GM19463 (cell line): ENCODE measurements at regions not wholly inside any gene's neighbourhood (a gene's known extent, or its start where the extent isn't known, plus 50 kb on each side); places are given as distances from the start of the nearest gene placed in this dataset.
A peak's percentile ranks its signal among the peaks of the same experiment; 100 is the strongest.

Experiments
- ATAC-seq: cut with Tn5 transposase; IDR thresholded peaks from one replicate; pipeline ENCODE4 v1.9.1; 2021; ENCODE audit warnings: mild to moderate bottlenecking, moderate library complexity; ENCODE audit not compliant: unreplicated experiment

DNA sequence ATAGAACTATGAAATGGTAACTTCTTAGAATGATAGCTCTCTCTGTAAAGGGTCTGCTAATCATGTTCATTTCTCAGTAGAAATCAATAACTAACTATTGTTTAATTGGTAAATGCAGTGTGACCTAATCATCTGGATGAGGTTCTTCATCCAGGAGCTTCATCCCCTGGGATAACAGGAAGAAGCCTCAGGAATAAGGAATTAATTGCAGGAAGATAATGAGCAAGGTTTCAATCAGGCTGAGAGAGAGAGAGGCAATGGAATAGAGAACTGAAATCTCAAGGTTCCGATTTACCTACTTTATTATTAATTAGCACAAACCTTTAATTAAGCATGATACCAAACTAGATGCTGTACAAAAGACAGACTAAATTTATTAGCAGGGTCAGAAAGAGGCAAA is 499.7 kb downstream of the MAT2B start:
- ATAC-seq, result no peak

DNA sequence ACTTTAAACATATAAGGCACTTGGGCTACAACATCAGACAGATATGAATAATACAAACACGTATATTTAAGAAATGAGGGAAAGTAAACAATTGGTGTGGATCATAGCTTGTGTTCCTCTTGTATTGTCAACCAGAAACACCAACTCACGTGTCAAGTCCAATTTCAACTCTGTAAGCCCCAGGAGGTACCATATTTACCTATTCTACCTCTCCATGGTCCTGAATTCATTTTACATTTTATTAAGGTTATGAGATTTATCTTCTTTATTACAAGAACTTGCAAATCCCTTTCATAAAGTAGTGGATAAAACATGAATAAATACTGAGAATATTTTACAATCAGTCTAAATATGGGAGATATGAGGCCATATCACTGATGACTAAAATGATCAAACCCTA is 501.6 kb downstream of the MAT2B start:
- no peak for ATAC-seq

DNA sequence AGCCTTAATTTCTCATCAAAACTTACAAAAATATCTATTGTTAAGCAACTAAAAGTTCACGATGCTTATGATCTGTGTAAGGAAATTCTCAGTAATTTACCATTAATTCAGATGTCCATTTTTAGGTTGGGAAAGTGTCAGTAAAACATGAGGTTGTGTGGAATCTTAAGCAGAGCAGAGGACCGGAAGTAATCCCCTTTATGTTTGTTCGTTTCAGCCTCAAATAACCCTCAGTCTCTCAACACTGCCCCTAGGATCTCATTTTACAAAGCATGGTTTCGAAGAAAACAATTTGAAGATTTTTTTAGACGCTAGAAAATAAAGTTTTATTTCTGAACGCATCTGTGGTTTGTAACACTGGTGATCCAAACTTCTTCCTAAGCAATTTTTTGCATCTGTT is 504.2 kb downstream of the MAT2B start:
- ATAC-seq, result no peak

DNA sequence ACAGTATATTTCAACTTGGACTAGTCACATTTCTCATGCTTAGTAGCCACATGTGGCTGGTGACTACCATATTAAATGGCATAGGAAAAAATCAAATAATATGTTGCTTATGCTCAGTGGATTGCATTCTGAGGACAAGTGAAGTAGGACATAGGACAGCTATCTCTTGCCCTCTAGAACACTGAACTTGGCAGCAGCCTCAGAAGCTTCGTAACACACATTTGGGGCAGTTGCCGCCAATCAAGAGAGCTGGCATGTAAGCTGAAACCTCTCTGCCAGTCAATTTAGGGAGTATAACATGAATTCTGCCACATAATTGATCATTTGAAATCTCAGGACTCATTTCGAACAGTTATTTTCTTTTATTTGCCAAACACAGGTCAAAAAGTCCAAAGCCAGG is 505.5 kb downstream of the MAT2B start:
- ATAC-seq, result no peak

DNA sequence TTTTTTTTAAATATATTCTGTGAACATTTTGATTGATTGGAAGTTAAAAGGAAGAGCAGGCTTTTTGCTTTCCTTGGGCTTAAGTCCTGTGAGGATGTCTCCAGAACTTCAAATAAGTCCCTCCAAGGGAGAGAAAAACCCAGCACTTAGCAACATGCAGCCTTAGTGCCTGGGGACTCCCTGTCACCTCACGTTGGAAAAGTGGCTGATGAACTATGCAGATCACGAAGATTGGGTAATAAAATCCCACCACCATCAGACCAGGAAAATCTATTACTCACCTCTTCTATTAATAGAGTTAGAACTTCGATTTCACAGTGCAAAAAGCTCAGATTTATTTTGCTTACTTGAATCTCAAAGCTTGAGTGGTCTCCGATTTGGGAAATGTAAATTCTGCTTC is 507.0 kb downstream of the MAT2B start:
- ATAC-seq, result no peak

DNA sequence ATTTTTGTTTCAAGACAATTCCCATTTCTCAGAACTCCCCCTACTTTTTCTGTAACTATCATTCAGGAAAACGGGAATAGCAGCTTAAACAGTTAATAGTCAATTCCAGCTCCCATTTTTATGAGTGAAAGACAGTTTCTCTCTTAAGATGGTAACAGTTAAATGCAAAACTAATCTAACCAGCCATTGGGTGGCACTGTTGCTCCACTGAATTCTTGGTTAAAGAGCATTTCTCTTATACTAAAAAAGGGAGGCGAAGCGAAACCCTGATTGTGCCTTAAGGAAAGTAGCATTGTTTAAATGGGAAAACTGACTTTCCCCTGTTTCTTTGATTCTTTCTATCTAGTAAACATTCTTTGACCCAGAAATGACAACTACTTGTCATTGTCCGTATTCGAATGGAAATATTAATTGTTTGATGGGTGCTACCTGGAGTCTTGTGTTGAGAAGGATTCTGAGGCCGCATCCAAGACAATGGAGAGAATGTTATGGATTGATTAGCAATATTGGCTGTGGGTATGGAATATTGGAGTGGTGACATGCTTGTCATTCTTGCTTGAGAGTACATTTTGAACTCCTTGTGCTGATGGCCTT is 507.8 kb downstream of the MAT2B start:
- ATAC-seq, result peak; percentile 83

DNA sequence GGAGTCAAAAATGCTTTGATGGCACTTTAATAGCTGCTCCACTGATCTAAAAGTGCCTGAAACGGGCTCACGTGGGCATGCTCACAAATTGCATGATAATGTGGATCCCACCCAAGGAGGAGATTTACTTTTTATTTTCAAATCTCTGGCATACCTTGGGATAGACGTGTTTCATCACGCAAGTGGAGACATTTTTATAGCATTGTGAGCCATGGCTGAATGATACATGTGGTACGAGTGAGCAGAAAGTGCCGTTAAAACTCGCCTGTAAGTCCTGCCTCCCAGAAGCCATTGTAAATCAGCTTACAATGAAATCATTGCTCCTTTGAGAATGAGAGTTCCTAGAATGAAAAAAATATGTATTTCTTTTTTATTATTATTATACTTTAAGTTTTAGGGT is 514.7 kb downstream of the MAT2B start:
- ATAC-seq, result no peak

DNA sequence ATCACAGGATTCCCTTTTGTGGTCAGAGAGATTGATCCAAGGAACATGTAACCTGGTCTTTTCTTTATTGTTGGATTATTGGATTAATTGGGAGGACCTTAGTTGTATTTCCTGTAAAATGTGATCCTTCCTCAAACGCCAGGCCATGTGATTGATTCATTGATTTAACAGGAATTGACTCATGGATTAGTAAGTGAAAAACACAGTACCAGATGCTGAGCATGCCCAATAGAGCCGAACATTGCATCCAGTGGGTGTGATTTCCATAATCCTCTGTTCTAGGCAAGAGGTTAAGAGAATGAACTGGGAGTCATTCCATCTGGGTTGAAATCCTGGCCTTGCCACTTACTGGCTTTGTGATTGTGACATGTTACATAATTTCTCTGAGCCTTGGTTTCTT is 522.3 kb downstream of the MAT2B start:
- ATAC-seq, result no peak

DNA sequence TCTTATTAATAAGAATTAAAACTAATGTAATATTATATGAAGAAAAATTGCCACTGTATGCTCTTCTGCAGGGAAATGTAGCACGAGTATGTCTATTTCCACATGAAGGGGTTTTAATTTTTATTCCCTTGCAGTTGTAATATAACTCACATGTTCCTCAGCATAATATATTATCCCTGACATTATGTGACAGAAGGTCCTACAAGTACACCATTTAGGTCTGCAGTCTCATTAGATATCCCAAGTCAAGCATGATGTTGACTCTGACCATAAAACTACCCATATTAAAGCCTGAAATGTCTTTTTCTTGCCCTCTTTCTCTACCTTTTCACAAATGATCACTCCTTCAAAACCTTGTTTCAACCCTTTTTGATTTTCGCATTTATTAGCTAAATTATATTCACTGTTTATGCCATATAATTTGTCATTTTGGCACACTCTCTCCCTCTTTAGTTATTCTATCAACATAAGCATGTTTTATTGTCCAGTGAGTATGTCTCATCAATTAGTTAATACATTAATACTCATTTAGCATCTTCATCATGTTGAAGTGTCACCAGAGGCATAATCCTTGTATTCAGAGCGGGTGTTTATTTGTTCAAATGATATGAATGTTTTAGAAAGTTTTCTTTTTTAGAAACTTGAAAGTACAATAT is 532.8 kb downstream of the MAT2B start:
- no peak for ATAC-seq

DNA sequence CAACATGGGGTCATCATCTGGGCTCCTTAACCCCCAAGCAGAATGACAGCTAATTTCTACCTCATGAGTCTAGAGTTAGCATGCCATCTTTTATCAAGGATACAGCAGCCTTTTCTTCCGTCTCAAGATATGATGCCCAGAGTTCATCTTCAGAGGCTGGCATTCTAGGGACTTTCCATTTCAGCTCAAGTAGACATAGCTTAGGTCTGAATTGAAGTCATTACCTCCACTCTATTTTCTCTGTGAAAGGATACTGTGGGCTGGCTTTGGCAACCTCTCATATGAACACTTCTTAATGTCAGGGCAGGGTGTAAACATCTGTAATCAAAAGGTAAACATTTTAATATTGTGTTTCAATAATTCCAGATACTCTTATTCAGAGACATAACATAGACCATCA is 535.7 kb downstream of the MAT2B start:
- no peak for ATAC-seq

DNA sequence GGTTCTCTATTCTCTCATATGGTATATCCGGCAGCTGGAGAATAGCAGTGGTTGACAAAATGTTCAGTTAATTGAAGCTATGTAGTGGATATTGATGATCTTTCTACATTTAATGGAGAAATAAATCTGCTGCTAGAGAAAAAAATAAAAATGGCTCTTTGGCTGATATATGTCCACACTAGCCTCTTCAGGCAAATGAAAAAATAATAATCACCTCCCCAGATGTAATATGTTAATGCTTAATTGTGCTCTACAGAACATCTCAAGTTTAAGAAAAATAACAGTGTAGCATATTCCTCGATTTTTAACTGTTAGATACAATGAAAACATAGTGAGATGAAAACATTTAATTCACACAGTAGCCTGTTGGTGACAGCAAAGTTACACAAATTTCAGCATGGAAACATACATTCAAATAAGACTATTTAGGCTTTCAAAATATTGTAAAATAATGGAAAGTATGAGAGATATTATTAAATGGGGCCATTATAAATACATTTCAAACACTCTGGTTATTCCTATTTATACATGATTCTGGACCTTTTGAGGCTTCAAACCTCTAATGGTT is 543.0 kb downstream of the MAT2B start:
- no peak for ATAC-seq

DNA sequence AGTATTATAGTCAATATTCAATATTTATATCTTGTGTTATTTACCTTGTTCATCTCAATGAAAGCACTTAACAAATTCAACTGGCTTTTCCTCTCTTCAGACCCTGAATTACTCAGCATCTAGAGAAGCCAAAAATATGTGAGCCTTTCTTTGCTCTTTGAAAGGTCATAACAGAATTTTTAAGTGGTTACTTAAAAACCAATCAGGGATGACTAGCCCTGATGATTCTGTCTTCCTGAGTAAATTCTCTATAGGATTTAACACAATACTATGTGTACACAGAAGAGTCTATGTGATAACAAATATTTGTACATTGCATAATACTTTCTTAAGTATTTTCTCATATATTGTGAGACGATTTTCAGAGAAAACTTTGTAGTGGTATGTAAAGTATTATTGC is 546.3 kb downstream of the MAT2B start:
- ATAC-seq, result no peak

DNA sequence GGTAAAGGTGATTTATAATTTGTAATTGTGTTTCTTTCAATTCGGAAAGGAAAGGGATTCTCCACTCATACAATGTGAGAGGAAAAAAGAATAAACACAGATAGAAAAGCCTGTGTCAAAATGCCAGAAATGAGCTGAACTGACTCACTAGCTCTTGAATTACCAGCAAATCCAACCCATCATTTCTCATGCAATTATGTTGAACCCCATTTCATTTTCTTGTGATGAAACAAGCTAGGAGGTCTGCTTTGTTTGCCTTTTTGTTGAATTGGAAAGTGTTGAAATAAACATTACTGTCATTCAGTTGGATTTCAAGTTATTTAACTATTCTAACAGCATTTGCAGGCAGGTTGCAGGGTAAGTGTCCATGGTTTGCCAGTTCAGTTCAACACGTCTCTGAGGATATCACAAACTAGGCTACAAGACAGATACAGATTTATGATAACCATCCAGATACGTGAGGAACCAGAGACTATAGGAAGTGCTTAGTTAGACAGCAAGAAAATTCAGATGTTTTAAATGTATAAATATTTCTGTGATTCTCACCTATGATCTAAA is 547.2 kb downstream of the MAT2B start:
- ATAC-seq, result no peak

DNA sequence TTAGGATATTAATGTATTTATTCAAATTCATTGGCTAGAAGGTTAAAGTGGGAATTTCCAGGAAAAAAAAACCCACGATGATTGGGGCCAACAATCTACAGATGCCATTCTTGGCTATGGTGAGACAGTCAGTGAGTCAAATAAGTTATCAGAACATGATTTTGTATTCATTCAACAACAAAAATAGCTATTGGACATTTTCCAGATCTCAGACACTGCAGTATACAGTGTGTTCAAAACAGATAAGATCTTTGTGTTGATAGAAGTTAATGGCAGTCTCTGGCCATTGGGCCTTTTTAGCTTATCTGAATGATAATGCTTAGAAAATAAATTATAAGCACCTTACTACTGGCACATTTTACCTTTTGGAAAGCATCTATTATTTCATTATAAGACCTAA is 547.7 kb downstream of the MAT2B start:
- no peak for ATAC-seq

DNA sequence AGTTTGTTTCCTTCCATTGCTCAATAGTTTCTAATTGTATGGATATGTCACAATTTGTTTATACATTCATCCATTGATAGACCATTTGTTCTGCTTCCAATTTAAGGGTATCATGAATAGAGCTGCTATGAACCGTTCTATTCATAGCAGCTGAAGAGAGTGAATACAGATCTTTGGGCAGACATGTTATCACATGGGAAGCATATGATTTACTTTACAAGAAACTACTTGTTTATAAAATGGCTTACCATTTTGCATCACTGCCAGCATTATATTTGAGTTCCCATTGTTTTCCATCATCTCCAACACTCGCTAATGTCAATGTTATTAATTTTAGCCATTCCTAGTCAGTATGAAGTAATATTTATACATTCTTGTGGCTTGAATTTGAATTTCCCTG is 549.0 kb downstream of the MAT2B start:
- no peak for ATAC-seq

DNA sequence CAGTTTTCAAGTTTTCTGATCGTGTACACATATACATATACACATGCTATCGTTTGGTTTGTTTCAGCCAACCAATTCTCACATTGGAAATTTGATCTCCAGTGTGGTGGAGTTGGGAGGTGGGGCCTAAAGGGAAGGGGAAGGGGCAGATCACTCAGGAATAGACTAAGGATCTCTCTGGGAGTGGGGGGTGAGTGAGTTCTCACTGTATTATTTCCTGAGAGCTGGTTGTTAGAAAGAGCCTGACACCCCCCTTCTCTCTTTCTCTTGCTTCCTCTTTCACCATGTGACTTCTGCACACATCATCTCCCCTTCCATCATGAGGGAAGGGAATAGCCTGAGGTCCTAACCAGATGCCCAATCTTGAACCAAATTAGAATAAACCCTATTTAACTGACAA is 551.7 kb downstream of the MAT2B start:
- ATAC-seq, result no peak

DNA sequence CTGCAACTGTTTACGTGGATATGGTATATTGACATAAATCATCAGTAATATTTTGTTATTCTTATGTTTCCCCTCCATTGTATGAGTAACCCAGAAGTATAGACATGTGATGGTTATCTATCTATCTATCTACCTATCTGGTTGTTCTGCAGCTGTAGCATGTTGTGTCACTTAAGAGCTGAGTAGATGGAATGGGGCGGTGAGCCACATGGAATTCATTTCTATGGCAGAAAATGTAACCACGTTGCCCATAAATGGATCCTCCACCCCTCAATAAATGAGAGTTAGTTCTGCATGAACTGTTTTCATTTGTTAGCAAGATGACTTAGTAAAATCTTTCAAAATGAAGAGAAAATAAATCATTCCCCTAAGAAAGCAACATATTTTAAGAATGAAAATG is 553.2 kb downstream of the MAT2B start:
- no peak for ATAC-seq

DNA sequence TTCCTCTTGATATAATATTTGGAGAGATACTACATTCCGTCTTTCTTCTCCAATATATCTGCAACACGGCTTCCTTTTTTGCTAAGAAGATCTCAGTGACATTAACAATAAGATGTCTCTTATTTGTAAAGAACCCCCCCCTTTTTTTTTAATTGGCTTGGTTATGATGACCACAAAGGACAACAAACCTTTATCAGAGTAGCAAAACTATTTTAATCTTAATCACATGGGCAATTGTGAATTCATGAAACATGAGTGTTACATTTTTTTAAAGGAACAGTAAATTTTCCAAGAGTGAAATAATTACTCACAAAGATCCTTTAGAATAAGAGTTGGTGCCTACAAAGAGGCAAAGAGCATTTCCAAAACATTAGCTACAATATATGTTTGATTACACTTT is 554.1 kb downstream of the MAT2B start:
- ATAC-seq, result no peak

DNA sequence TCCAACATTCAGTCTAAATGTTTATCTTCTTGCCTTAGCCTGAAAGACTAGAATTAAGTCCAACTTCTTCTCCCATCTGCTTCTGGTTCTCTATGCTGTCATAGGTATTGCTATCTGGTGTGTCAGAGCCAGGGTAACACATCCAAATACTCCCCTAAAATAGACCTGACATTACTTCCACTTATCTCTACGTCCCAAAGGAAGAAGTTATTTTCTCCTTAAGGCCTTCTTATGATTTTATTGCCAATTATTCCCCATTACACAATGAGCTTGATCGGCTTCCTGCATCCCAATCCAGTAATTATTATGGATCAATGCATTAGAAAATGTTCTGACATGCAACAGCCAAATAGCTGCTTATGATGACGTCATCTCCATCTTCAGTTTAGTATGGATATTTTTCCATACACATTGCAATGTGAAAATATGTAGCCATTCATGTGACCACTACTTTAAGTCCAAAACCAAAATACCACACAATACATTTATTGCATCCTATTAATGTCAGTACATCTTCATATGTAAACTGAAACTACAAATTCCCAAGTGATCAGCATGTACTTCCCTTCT is 555.5 kb downstream of the MAT2B start:
- no peak for ATAC-seq

DNA sequence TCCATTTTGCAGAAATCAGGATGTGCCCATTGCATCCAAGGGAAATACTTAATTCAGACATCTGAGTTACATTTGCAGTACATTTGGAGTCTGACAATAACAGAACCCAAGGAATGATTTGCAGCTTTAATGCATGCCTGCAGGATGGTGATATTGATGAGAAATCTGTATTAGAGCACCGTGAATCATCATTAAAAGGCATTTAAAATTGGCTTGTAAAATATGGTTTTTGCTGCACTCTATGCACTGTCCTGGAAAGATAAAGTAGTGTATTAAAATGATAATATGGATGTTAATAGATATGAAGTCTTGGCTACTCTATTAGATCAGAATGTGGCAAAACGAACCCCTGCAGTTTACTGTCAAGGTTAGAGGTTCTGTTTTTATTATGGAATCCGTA is 556.9 kb downstream of the MAT2B start:
- no peak for ATAC-seq

DNA sequence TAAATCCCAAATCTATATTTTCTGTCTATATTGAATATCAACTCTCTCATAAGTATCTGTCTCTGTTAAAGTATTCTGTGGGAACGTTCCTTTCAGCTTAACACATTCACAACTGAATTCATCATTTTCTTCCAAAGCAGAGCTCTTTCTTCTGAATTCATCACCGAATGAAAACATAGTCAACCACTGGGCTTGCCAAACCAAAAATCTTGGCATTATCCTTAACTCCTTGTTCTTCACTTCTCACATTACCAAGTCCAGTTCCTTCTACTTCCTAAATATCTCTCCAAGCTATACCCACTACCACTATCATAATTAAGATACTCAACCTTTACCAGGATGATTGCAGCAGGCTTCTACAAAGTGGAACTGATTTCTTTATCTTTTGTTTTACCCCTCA is 559.8 kb downstream of the MAT2B start:
- ATAC-seq, result no peak

DNA sequence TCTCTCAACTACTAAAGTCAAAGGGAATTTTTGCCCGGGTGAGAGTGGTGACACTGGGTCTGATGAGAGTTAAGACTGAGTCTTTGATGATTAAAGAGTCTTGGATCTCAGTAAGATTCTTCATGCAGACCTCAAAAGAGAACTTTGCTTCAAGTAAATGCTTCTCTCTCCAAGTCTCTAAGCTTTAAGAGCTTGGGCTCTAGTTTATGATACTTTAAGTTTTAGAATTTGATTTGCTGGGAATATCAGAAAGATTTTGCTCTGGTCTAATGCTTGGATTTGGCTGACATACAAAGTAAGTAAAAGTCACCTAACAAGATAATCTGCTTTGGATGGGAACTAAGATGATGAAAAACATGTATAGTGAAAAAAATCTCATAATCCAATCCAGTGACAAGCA is 566.3 kb downstream of the MAT2B start:
- no peak for ATAC-seq
